ENCODE measurements at regions not wholly inside any gene's neighbourhood (a gene's known extent, or its start where the extent isn't known, plus 50 kb on each side); places are given as distances from the start of the nearest gene placed in this dataset.

DNA sequence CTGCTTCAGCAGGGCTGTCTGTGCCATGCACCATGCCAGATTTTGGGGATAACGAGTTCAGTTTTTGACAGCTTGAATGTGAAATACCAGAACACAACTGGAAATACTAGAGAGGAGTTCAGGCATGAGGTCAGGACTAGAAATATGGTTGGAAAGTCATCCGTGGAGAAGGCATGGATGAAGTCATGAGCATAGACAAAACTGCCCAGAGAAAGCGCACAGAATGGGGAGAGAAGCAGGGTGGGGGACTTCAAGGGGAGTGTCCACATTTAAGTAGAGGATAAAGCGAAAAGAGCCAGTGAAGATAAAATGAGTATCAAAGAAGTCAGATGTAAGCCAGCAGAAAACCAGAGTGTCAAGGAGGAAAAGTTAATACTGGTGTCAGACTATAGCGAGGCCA is 653.4 kb upstream of the ARID1B start:
- no peak overlapping the region for H3K4me2 ChIP-seq (ENCODE audit: low read length)
- H3K4me1 ChIP-seq, result no peaks in the 10 kb centered on the region
- no peak overlapping the region for H3K9ac ChIP-seq
- H3K27me3 ChIP-seq (ENCODE audit: control insufficient read depth, insufficient read depth, low read length), result no peaks in the 10 kb centered on the region
- no peak overlapping the region for H3K27ac ChIP-seq
- TF ChIP-seq, protein P1, sequence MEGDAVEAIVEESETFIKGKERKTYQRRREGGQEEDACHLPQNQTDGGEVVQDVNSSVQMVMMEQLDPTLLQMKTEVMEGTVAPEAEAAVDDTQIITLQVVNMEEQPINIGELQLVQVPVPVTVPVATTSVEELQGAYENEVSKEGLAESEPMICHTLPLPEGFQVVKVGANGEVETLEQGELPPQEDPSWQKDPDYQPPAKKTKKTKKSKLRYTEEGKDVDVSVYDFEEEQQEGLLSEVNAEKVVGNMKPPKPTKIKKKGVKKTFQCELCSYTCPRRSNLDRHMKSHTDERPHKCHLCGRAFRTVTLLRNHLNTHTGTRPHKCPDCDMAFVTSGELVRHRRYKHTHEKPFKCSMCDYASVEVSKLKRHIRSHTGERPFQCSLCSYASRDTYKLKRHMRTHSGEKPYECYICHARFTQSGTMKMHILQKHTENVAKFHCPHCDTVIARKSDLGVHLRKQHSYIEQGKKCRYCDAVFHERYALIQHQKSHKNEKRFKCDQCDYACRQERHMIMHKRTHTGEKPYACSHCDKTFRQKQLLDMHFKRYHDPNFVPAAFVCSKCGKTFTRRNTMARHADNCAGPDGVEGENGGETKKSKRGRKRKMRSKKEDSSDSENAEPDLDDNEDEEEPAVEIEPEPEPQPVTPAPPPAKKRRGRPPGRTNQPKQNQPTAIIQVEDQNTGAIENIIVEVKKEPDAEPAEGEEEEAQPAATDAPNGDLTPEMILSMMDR (IDR thresholded peaks at IDR 0.05), result no peak
- no peak overlapping the region for H3K4me3 ChIP-seq (ENCODE audit: low read depth, low read length)
- no peak overlapping the region for H2AFZ ChIP-seq
- no peaks in the 10 kb centered on the region for H3K9me3 ChIP-seq (ENCODE audit: control insufficient read depth, low read length)
- no peaks in the 10 kb centered on the region for H3K36me3 ChIP-seq (ENCODE audit: control insufficient read depth, insufficient read depth, low read length)
- no peaks in the 10 kb centered on the region for H3K79me2 ChIP-seq

DNA sequence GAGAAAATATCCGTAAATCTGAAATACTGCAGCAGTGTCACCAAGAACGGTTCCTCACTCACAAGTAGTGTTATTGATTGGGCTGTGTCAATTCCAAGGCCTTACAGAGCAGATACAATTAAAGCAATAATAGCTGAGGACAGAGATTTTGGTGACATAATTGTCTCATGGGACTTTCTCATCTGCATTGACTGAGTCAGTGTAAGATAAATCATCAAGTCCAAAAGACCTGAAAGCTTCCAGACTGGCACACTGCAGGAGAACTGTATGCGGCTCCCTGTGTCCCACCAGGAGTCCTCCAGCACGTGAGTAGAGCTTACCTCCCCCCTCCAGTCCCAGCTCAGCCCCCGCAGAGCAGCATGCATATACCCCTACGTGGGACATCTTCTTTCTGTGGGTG is 655.2 kb upstream of the ARID1B start:
- Histone ChIP-seq H3K27ac (no peak overlapping the region), H3K4me3 (ENCODE audit: low read depth, low read length) (no peak overlapping the region), H3K36me3 (ENCODE audit: control insufficient read depth, insufficient read depth, low read length) (no peaks in the 10 kb centered on the region), H3K4me1 (no peaks in the 10 kb centered on the region), H3K27me3 (ENCODE audit: control insufficient read depth, insufficient read depth, low read length) (no peaks in the 10 kb centered on the region), H2AFZ (no peak overlapping the region), H3K79me2 (no peaks in the 10 kb centered on the region), H3K4me2 (ENCODE audit: low read length) (no peak overlapping the region), H3K9me3 (ENCODE audit: control insufficient read depth, low read length) (no peaks in the 10 kb centered on the region), H3K9ac (no peak overlapping the region)
- TF ChIP-seq, protein P1 (IDR thresholded peaks at IDR 0.05), result no peak

DNA sequence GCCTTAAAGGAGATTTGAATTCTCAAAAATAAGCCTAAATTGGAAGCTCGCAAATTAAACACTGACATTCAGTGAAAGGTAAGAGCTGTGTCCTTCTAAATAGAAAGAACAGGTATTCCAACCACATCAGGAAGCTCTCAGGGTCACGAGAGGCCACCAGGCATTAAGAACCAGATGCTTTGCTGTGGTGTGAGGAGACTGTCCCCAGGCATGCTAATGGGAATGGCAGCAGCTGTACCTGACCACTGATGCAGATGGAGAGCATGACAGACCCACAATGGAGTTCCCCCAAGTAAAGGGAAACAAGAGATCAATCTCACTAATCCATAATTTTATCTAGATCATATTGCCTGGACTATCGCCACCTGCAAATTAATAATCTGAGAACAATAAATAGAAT is 658.9 kb upstream of the NOX3 start:
- no peaks in the 10 kb centered on the region for H3K4me1 ChIP-seq
- no peaks in the 10 kb centered on the region for H3K9me3 ChIP-seq (ENCODE audit: control insufficient read depth, low read length)
- no peak overlapping the region for H3K4me3 ChIP-seq (ENCODE audit: low read depth, low read length)
- no peak overlapping the region for H3K4me2 ChIP-seq (ENCODE audit: low read length)
- no peak overlapping the region for H3K27ac ChIP-seq
- TF ChIP-seq, protein P1 (IDR thresholded peaks at IDR 0.05), result no peak
- H3K27me3 ChIP-seq (ENCODE audit: control insufficient read depth, insufficient read depth, low read length), result no peaks in the 10 kb centered on the region
- H3K79me2 ChIP-seq, result no peaks in the 10 kb centered on the region
- H3K9ac ChIP-seq, result no peak overlapping the region
- H2AFZ ChIP-seq, result no peak overlapping the region
- H3K36me3 ChIP-seq (ENCODE audit: control insufficient read depth, insufficient read depth, low read length), result no peaks in the 10 kb centered on the region

DNA sequence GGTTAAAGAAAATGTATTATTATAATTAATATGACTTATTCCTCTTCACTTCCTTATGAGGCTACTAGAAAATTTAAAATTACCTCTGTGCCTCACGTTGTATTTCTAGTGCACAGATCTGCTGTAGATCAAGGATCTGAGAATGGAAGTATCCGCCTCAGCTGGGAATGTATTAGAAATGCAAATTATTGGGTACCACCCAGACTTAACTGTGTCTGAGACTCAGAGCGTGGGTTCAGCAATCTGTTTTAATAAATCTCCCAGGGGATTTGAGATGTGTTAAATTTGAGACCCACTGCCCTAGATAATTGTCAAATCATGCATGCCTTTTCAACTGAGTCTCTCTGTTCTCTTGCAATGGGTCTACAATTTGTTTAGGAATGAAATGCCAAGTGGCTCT is 658.0 kb upstream of the NOX3 start:
- no peaks in the 10 kb centered on the region for H3K4me1 ChIP-seq
- no peaks in the 10 kb centered on the region for H3K79me2 ChIP-seq
- no peaks in the 10 kb centered on the region for H3K9me3 ChIP-seq (ENCODE audit: control insufficient read depth, low read length)
- TF ChIP-seq, protein P1 (IDR thresholded peaks at IDR 0.05), result no peak
- no peak overlapping the region for H3K4me2 ChIP-seq (ENCODE audit: low read length)
- H3K27ac ChIP-seq, result no peak overlapping the region
- H3K9ac ChIP-seq, result no peak overlapping the region
- H2AFZ ChIP-seq, result no peak overlapping the region
- H3K36me3 ChIP-seq (ENCODE audit: control insufficient read depth, insufficient read depth, low read length), result no peaks in the 10 kb centered on the region
- no peak overlapping the region for H3K4me3 ChIP-seq (ENCODE audit: low read depth, low read length)
- H3K27me3 ChIP-seq (ENCODE audit: control insufficient read depth, insufficient read depth, low read length), result no peaks in the 10 kb centered on the region

DNA sequence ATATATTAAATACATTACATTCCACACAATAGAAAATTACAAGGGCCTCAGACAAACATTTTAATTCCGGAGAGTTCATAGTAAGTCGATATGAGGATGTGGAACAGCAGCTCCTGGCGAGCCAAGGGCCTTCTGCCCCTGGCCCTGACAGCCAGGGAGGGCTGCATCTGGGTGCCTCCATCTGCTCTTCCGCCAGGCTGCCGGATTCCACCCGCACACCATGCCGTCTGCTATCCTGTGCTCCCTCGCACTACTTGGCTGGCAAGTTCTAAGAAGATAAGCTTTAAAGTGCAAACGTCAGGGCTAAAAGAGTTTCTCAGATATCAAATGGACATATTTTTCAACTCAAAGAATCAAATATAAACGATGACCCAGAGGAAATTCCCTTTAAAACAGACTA is 656.3 kb upstream of the NOX3 start:
- Histone ChIP-seq H2AFZ (no peak overlapping the region), H3K36me3 (ENCODE audit: control insufficient read depth, insufficient read depth, low read length) (no peaks in the 10 kb centered on the region), H3K9me3 (ENCODE audit: control insufficient read depth, low read length) (no peaks in the 10 kb centered on the region), H3K9ac (no peak overlapping the region), H3K79me2 (no peaks in the 10 kb centered on the region), H3K27me3 (ENCODE audit: control insufficient read depth, insufficient read depth, low read length) (no peaks in the 10 kb centered on the region), H3K4me3 (ENCODE audit: low read depth, low read length) (no peak overlapping the region), H3K4me2 (ENCODE audit: low read length) (no peak overlapping the region), H3K4me1 (no peaks in the 10 kb centered on the region), H3K27ac (no peak overlapping the region)
- TF ChIP-seq, protein P1 (IDR thresholded peaks at IDR 0.05), result no peak
